Upper lobe of left lung (tissue), 4 donors: ENCODE measurements at regions not wholly inside any gene's neighbourhood (a gene's known extent, or its start where the extent isn't known, plus 50 kb on each side); places are given as distances from the start of the nearest gene placed in this dataset.

Experiments used
- CTCF ChIP-seq, 6 experiments: fragments of 450-650 bp in 4 of 6; fragments of 200-600 bp in 2 of 6; sonication (generic) in 2 of 6; IDR thresholded peaks; one replicate each; pipeline ENCODE4 v1.5.1; 2016 to 2019; ENCODE audit warnings: antibody characterized with exemption in 6 of 6
- POLR2AphosphoS5 ChIP-seq, 2 donors: sonication (generic); formaldehyde crosslinking; IDR thresholded peaks; one replicate each; pipeline ENCODE4 v1.5.1; 2017; ENCODE audit warnings: antibody characterized with exemption in 2 of 2

- TF ChIP-seq POLR2AphosphoS5 (IDR thresholded peaks at IDR 0.05) (no peak), CTCF (IDR thresholded peaks at IDR 0.05) (no peak)
Measured at GRCh38 chr10:47156873-47157272, 143.1 kb upstream of the GDF10 start.
